GM19035 (cell line): ENCODE measurements at regions not wholly inside any gene's neighbourhood (a gene's known extent, or its start where the extent isn't known, plus 50 kb on each side); places are given as distances from the start of the nearest gene placed in this dataset.
"Not testable (repeated sequence)": the region's sequence is repeated elsewhere in the genome, so short reads cannot be mapped to it uniquely, and the experiment has no call there.

ENCODE experiments used
- ATAC-seq: cut with Tn5 transposase; IDR thresholded peaks from one replicate; pipeline ENCODE4 v1.9.1; 2021; ENCODE audit not compliant: unreplicated experiment

- ATAC-seq = not testable (repeated sequence)
Measured at GRCh38 chr14:105747503-105748203, 221.3 kb downstream of the TMEM121 start.

GRCh38 chr14:105748204-105748578, 221.8 kb downstream of the TMEM121 start:
- no peak for ATAC-seq

GRCh38 chr14:105748710-105749109, 222.3 kb downstream of the TMEM121 start:
- ATAC-seq = not testable (repeated sequence)

DNA sequence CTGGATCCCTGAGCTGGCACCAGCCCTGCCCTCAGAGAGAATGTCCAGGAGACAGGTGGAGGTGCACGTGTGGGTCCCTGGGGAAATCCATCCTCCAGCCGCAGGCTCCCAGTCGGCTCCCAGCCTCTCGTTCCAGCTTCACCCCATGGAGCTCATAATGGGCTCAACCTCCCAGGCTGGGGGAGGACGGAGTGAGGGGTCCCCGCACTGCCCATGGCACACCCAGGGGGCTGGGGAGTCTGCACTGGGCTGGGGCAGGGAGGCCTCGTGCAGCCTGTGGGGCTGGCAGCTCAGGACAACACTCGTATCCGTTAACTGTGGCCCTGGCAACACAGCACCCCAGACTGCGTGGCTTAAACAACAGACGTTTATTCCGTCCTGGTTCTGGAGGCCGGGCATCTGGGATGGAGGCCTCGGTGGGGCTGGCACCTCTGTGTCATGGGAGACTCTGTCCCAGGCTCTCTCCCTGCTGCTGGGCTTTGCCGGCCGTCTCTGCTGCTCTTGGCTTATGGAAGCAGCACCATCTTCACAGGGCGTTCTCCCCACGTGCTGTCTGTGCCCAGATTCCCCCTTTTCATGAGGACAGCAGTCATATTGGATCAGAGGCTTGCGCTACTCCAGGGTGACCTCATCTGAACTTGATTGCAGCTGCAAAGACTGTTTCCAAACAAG, 223.6 kb downstream of the TMEM121 start:
- ATAC-seq = not testable (repeated sequence)

- not testable (repeated sequence) for ATAC-seq
Measured at GRCh38 chr14:105751291-105751751, 224.9 kb downstream of the TMEM121 start.

- not testable (repeated sequence) for ATAC-seq
Measured at GRCh38 chr14:105752420-105752819, 226.0 kb downstream of the TMEM121 start.

DNA sequence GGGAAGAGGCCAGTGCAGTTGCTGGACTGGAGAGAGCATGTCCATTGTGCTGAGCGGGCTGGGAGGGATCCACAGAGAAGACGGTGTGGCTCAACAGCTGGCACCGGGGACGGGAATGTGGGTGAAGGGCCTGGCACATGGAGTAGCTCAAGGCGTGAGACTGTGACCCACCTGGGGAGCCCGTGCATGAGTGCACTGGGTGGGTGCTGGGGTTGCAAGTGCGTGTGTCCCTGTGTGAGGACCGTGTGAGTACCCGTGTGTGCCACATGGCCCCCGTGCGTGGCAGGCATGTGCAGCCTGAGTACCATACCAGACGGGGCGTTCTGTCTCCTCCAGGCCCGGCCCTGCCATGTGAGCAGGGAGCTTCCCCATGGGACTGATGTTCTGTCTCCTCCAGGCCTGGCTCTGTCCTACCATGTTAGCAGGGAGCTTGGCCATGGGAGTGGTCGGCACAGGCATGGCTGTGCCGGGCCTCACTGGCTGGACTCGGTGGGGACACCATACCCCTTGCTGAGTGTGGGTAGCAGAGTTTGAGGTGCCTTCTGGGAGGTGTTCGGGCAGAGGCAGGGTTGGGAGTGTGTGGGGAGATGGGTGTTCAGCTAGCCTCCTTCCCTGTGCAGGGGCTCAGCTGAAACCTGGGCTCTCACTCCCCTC, 234.4 kb downstream of the TMEM121 start:
- no peak for ATAC-seq

GRCh38 chr14:105761345-105761740, 235.0 kb downstream of the TMEM121 start:
- ATAC-seq = not testable (repeated sequence)

DNA sequence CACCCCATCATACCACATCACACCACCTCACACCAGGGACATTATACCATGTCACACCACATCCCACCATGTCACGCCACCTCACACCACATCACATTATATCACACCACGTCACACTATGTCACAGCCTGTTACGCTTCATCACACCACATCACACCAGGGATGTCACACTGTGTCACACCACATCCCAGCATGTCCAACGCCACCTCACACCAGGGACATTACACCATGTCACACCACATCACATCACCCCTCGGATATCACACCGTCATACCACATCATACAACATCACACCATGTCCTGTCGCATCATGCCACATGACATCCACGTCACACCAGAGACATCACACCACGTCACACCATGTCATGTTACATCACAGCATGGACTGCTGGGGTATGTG, 235.5 kb downstream of the TMEM121 start:
- no peak for ATAC-seq

GRCh38 chr14:105762262-105762661, 235.9 kb downstream of the TMEM121 start:
- ATAC-seq = not testable (repeated sequence)

DNA sequence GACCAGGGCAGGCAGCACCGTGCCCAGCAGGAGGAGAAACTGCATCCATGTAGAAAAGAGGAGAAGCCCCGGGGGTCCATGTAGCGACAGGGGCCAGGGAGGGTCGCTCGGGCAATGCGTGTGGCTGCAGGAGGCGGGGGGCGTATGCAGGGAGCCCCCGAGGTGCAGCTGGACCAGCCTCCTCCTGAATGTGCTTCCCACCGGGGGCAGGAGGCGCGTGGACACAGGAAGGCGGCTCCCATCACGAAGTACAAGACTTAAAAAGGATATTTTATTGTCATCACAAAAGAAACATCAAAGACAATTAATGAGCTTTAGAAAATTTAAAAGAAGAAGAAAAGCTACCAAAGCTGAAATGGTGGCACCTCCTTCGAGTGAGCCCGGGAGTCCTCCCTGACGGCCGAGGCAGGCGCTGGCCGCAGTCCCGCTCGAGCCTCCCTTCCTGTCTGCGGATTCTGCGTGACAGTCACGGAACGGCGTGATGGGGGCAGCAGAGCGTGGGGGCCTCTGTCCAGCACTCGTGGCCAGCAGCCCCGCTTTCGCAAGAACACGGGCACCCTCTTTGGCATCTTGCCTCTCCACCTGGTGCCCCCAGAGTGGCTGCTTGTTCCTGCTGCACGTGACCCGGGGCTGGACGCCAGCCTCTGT, 238.0 kb downstream of the TMEM121 start:
- not testable (repeated sequence) for ATAC-seq

DNA sequence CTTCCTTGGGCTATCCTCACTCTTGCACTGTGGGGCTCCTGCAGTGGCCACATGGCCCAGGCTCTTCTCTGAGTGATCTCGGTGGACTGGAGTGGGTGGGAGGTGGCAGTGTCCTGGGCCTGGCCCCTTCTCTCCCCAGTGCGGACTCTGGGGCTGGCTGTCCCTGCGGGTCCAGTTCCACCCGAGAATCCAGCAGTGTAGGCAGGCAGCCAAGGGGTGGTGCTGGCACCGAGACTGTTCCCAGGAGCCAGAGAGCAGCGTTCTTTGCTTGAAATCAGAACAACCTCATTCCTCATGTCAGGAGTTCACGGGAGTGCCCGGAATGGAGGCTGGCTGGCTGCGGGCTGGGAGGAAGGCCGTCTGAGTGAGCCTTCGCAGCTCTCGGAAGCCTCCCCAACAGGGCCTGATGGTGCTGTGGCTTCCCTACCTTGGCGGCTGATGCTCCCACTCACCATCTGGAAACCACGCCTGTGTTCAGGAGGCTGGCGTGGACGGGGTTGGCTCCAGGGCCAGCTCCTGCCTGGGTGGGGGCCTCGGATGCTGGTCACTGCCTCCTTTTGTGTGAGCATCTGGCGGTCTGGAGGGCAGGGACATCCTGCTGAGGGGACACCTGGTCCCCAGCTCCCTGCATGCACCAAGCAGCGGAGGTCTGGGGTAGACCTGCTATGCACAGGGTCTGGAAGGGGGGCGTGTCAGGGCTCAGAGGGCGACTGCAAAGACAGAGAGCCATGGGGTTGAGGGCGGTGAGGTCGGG, 238.9 kb downstream of the TMEM121 start:
- ATAC-seq = not testable (repeated sequence)

- ATAC-seq = no peak
Measured at GRCh38 chr14:105765893-105766614, 239.7 kb downstream of the TMEM121 start.

DNA sequence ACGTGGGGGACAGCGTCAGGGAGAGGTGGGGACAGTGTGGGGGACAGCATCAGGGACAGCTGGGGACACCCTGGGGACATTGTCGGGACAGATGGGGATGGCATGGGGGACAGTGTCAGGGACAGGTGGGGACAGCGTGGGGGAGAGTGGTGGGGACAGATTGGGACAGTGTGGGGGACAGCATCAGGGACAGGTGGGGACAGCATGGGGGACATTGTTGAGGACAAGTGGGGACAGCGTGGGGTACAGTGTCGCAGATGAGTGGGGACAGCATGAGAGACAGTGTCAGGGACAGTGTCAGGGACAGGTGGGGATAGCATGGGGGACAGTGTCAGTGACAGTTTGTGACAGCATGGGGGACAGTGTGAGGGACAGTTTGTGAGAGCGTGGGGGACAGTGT, 240.9 kb downstream of the TMEM121 start:
- no peak for ATAC-seq

DNA sequence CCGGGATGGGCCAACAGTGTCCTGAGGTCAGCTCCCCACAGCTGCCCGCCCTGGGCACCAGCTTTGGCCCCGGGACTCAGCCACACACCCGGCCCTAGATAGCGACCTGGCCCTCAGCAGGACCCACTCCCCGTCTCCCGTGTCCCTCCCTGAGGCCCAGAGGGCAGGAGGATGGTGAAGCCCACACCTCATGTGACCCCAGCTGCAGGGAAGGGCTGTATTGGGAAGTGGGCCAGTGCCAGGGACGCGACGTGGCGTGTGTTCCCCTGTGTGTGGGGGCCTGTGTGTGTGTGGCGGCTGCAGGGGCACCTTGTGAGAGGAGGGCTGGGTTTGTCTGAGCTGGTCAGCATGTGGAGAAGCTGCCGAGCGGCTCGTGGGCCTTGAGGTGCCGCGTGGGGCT, 241.7 kb downstream of the TMEM121 start:
- not testable (repeated sequence) for ATAC-seq

DNA sequence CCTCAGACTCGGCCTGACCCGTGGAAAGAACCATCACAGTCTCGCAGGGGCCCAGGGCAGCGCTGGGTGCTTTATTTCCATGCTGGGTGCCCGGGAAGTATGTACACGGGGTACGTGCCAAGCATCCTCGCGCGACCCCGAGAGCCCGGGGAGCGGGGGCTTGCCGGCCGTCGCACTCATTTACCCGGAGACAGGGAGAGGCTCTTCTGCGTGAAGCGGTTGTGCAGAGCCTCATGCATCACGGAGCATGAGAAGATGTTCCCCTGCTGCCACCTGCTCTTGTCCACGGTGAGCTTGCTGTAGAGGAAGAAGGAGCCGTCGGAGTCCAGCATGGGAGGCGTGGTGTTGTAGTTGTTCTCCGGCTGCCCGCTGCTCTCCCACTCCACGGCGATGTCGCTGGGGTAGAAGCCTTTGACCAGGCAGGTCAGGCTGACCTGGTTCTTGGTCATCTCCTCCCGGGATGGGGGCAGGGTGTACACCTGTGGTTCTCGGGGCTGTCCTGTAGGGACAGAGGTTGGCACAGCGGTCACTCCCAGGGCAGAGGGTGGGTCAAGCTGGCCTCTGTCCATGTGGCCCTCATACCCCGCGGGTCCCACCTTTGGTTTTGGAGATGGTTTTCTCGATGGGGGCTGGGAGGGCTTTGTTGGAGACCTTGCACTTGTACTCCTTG, 242.8 kb downstream of the TMEM121 start:
- ATAC-seq = not testable (repeated sequence)

DNA sequence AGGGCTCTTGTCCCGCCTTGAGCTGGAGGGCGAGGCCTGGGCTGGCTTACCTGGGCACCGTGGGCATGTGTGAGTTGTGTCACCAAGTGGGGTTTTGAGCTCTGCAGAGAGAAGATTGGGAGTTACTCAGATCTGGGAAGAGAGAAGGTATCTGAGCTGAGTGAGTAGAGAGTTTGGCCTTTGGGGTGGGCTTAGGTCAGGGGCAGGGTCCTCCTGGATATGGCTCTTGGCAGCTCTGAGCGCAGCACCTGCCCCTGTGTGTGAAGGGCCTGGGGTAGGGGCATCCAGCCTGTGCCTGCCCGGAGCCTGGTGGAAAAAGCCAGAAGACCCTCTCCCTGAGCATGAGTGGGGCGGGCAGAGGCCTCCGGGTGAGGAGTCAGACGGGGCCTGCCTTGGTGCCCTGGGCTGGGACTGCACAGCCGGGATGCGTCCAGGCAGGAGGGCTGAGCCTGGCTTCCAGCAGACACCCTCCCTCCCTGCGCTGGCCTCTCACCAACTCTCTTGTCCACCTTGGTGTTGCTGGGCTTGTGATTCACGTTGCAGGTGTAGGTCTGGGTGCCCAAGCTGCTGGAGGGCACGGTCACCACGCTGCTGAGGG, 244.3 kb downstream of the TMEM121 start:
- not testable (repeated sequence) for ATAC-seq

GRCh38 chr14:105771261-105772226, 245.2 kb downstream of the TMEM121 start:
- not testable (repeated sequence) for ATAC-seq
